Non-pigmented ciliary epithelial cell (primary cell): ENCODE measurements at regions not wholly inside any gene's neighbourhood (a gene's known extent, or its start where the extent isn't known, plus 50 kb on each side); places are given as distances from the start of the nearest gene placed in this dataset.
"Not testable (repeated sequence)": the region's sequence is repeated elsewhere in the genome, so short reads cannot be mapped to it uniquely, and the experiment has no call there.

Experiments used
- DNase-seq: peaks from one replicate; pipeline ENCODE4 v3.0.0-alpha.2; 2010; ENCODE audit warnings: low read depth

- DNase-seq, result no peak
These were observed 416.8 kb upstream of the CCL2 start for GRCh38 chr17:33838281-33838680.

GRCh38 chr17:33847900-33848299 lies 407.2 kb upstream of the CCL2 start:
- DNase-seq, result no peak

- no peak for DNase-seq
These were observed 406.7 kb upstream of the CCL2 start for GRCh38 chr17:33848433-33848832.

DNA sequence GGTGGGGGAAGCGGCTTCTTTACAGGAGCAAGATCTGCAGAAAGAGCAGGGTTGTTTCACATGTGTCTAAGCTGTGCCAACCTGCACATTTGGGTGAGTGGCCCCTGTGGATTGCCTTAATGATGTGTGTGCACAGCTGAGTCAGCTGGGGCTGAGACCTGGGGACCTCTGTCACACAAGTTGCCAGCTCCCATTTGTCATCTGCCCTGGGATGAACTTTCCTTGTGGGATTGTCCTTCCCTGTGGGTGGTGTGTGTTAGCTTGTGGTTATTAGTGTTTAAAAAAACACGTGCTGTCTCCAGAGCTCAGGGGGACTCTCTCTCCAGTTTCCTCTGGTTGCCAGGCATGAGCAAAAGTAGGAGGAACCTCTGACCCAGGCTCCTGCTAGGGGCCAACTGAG lies 400.5 kb upstream of the CCL2 start:
- DNase-seq, result no peak

DNA sequence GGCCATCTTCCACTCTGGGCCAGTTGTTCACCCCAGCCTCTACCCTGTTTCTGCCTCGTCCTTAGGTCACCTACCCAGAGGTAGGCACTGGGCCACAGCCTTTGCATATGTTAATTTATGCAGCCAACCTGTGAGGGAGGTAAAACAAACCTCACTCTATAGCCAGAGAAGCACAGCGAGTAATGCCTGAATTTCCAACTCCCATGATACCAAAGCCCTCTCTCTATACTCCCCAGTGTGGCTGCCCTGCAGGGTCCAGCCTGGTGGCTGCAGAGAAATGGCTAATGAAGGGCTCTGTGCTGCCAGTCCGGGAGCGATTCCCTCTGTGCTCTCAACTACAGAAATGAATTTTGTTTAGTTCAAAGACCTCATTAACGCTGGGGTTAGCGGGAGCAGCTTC lies 397.0 kb upstream of the CCL2 start:
- no peak for DNase-seq

- DNase-seq, result no peak
These were observed 396.4 kb upstream of the CCL2 start for GRCh38 chr17:33858682-33859081.

GRCh38 chr17:33862772-33863602 lies 392.1 kb upstream of the CCL2 start:
- no peak for DNase-seq

DNA sequence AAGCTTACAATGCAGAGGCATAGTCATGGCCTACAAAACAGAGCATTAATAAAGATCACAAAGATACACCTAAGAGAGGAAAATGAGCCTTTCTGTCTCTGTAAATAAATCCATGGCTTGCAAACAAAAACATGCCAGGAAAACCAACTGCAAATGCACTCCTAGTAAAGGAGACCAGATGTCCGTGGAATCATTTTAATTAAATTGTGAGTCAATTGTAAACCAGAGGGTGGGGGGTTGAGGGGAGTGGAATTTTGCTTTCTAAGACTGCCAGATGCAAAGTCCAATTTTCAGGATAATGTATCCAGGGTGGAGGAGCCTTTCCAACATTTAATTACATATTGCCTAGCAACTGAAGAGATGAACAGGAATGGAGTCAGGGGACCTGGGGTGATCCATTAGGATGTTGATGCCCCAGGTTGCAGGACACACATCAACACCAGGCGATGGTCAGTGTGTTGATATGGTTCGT lies 390.3 kb upstream of the CCL2 start:
- DNase-seq, result no peak

DNA sequence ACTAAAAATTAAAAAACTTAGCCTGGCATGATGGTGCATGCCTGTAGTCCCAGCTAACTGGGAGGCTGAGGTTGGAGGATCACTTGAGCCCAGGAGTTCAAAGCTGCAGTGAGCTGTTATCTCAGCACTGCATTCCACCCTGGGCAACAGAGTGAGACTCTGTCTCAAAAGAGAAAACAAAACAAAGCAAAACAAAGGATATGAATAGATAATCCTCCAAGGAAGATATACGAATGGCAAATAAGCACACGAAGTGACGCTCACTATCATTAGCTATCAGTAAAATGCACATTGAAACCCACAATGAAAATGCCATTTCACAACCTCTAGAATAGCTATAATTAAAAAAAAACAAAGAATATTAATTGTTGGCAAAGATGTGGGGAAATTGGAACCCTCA lies 386.2 kb upstream of the CCL2 start:
- no peak for DNase-seq

DNA sequence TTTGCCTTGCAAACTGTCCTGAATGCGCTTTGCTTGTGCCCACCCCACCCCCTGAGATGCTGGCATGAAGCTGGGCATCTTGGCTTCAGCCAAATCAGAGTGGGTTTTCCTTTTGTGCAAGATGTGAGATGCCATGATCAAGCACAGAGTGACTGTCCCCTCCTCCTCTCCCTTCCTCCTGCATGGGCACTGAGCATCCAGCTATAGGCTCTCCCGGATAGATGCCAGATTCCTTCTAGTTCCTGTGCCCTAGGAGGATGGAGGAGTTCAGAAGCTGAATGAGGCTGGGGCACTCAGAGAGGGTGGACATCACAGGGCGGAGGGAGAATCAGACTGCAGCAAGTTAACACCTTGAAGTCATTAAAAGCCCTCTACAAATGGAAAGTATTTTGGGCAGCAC lies 384.1 kb upstream of the CCL2 start:
- DNase-seq, result no peak

- DNase-seq, result no peak
These were observed 383.2 kb upstream of the CCL2 start for GRCh38 chr17:33871720-33872540.

DNA sequence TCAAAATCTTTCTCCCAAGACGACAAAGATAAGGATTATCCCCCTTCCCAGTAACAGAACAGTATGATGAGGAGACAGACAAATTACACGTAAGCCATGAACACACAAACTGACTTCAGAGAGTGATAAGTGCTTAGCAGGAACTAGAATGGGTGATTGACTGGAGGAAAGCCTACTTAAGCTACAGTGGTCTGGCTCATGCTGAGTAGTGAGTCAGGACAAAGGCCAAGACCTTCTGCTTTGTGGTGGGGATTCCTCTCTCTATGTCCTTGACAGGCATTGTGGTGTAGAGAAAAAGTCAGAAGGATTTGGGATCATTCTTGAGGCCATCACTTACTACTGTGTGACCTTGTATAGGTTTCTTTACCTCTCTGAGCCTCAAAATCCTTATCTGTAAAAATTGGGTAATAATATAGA lies 381.9 kb upstream of the CCL2 start:
- no peak for DNase-seq

DNA sequence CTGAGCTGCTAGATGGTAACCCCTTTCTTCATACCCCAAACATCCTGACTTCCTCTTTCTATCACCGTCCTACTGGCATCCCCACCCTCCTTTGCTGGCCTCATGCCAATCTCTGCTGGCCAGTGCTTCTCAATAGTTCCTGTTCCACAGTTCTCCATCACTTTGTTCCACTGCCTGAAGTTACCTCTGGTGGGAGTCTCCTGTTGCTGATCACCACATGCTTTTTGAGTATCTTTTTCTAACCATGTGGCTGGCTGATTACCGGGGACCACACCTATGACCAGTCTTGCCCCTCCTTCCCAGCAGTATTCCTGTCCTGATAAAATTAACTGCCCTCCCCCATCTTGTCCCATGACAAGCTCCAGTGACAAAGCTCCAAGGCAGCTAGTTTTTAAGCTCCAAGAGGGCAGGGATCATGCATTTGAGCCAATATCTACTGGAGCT lies 380.4 kb upstream of the CCL2 start:
- DNase-seq, result no peak

GRCh38 chr17:33875973-33876372 lies 379.1 kb upstream of the CCL2 start:
- no peak for DNase-seq

GRCh38 chr17:33882273-33882672 lies 372.8 kb upstream of the CCL2 start:
- DNase-seq, result not testable (repeated sequence)

DNA sequence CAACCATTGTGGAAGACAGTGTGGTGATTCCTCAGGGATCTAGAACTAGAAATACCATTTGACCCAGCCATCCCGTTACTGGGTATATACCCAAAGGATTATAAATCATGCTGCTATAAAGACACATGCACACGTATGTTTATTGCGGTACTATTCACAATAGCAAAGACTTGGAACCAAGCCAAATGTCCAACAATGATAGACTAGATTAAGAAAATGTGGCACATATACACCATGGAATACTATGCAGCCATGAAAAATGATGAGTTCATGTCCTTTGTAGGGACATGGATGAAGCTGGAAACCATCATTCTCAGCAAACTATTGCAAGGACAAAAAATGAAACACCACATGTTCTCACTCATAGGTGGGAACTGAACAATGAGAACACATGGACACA lies 372.4 kb upstream of the CCL2 start:
- not testable (repeated sequence) for DNase-seq

- no peak for DNase-seq
These were observed 366.6 kb upstream of the CCL2 start for GRCh38 chr17:33888455-33888854.

DNA sequence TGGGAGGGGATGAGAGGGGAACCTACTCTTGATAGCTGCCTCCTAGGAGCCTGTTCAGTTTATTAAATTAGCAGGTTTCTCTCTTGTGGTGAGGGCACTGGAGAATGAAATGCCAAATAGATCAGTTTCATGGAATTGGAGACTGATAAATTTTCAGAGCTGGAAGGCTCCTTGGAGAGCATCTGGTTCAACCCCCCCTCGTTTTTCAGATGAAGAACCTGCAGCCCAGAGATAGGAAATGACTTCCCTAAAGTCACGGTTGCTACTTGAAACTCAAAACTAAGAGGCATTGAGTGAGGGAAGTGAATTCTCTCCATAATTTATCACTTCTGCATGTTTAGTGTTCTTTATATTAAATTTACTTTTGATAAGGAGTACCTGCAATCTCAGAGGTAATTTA lies 366.0 kb upstream of the CCL2 start:
- DNase-seq, result no peak

- no peak for DNase-seq
These were observed 365.3 kb upstream of the CCL2 start for GRCh38 chr17:33889766-33890165.

DNA sequence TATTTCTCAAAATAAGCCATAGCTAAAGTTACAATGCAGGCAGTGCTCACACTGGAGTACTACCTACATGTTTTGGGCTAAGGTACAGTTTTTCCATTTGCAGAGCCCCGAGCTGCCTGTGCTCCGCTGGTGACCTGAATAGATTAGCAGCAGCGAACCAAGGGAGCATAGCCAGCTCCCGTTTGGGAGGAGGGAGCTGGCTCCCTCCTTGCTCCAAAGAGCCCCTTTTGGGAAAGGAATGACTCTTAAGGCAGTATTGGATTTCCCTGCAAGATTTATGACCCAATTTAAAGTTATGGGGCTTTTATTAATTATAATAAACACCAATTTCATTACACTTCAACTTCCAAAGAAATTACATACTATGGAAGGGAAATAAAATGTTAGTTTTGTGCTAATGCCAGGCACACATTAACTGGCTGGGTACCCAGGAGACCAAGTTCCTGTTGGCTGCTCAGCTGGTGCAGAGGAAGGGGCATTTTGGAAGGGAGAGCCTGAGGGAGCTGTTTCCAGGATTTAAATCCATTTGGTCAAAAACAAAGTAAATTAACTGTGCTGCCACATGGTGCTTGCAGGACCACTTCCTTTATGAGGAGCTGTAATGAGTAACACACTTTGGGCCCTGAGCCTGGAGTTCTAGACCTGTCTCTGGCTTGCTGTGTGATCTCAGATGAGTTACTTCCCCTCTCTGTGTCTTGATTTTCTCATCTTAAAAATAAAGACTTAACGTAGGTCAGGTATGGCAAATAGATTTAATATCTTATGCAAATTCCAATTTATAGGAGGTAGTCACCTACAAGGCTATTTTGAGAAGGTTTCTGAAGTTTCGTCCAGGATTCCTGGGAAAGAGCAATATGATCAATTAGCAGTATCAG lies 362.1 kb upstream of the CCL2 start:
- DNase-seq, result no peak

GRCh38 chr17:33895491-33895890 lies 359.6 kb upstream of the CCL2 start:
- no peak for DNase-seq

GRCh38 chr17:33896263-33896662 lies 358.8 kb upstream of the CCL2 start:
- DNase-seq, result no peak
